Ishikawa (cell line): ENCODE measurements at regions not wholly inside any gene's neighbourhood (a gene's known extent, or its start where the extent isn't known, plus 50 kb on each side); places are given as distances from the start of the nearest gene placed in this dataset.

ENCODE experiments used
- TEAD4 ChIP-seq: IDR thresholded peaks from 2 replicates; pipeline ENCODE4 v1.6.1; 2012
- TF ChIP-seq, protein P1 (sequence below): IDR thresholded peaks from 2 replicates; pipeline ENCODE4 v1.6.1; 2012; ENCODE audit warnings: low read depth, mild to moderate bottlenecking

DNA sequence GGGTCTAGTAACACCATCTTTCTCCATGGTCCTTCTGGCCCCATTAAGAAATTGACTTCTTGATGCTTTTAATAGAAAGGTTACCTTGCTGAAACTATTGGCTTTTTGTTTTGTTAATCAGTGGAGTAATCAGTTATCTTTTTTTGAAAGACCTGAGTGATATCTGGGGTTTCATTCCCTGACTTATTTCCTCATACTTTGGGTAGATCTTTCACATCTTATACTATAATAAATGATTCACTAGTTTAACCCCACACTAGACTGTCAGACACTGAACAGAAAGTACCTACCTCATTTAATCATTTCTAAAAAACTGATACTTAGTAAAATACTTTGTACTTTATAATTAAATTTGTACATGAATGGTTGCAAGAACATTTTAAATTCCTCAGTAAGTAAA lies 1021.1 kb downstream of the STIM2 start:
- TF ChIP-seq TEAD4, result no peak
- TF ChIP-seq, protein P1, sequence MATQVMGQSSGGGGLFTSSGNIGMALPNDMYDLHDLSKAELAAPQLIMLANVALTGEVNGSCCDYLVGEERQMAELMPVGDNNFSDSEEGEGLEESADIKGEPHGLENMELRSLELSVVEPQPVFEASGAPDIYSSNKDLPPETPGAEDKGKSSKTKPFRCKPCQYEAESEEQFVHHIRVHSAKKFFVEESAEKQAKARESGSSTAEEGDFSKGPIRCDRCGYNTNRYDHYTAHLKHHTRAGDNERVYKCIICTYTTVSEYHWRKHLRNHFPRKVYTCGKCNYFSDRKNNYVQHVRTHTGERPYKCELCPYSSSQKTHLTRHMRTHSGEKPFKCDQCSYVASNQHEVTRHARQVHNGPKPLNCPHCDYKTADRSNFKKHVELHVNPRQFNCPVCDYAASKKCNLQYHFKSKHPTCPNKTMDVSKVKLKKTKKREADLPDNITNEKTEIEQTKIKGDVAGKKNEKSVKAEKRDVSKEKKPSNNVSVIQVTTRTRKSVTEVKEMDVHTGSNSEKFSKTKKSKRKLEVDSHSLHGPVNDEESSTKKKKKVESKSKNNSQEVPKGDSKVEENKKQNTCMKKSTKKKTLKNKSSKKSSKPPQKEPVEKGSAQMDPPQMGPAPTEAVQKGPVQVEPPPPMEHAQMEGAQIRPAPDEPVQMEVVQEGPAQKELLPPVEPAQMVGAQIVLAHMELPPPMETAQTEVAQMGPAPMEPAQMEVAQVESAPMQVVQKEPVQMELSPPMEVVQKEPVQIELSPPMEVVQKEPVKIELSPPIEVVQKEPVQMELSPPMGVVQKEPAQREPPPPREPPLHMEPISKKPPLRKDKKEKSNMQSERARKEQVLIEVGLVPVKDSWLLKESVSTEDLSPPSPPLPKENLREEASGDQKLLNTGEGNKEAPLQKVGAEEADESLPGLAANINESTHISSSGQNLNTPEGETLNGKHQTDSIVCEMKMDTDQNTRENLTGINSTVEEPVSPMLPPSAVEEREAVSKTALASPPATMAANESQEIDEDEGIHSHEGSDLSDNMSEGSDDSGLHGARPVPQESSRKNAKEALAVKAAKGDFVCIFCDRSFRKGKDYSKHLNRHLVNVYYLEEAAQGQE, result no peak
